ENCODE measurements at regions not wholly inside any gene's neighbourhood (a gene's known extent, or its start where the extent isn't known, plus 50 kb on each side); places are given as distances from the start of the nearest gene placed in this dataset.

- DNase-seq = no peak
These were observed 405.5 kb upstream of the SHH start for GRCh38 chr7:156217803-156218202.

- DNase-seq = no peak
These were observed 396.8 kb upstream of the SHH start for GRCh38 chr7:156209087-156209486.

- DNase-seq = no peak
These were observed 395.0 kb upstream of the SHH start for GRCh38 chr7:156207306-156207705.

GRCh38 chr7:156206174-156206573, 393.9 kb upstream of the SHH start:
- no peak for DNase-seq

- no peak for DNase-seq
These were observed 392.6 kb upstream of the SHH start for GRCh38 chr7:156204820-156205219.

GRCh38 chr7:156203923-156204322, 391.7 kb upstream of the SHH start:
- no peak for DNase-seq

GRCh38 chr7:156198277-156198676, 386.0 kb upstream of the SHH start:
- no peak for DNase-seq

GRCh38 chr7:156196649-156197048, 384.4 kb upstream of the SHH start:
- DNase-seq = no peak

GRCh38 chr7:156195276-156195675, 383.0 kb upstream of the SHH start:
- DNase-seq = no peak

GRCh38 chr7:156194813-156195212, 382.6 kb upstream of the SHH start:
- no peak for DNase-seq

- DNase-seq = no peak
These were observed 380.7 kb upstream of the SHH start for GRCh38 chr7:156192921-156193320.

- no peak for DNase-seq
These were observed 378.8 kb upstream of the SHH start for GRCh38 chr7:156191090-156191489.

GRCh38 chr7:156185076-156185475, 372.8 kb upstream of the SHH start:
- no peak for DNase-seq

GRCh38 chr7:156184164-156184563, 371.9 kb upstream of the SHH start:
- DNase-seq = no peak

- DNase-seq = no peak
These were observed 368.4 kb upstream of the SHH start for GRCh38 chr7:156180451-156181229.

GRCh38 chr7:156179872-156180390, 367.7 kb upstream of the SHH start:
- DNase-seq = no peak

- no peak for DNase-seq
These were observed 366.6 kb upstream of the SHH start for GRCh38 chr7:156178857-156179256.

GRCh38 chr7:156178214-156178613, 366.0 kb upstream of the SHH start:
- no peak for DNase-seq

- DNase-seq = no peak
These were observed 365.3 kb upstream of the SHH start for GRCh38 chr7:156177422-156178055.

- DNase-seq = no peak
These were observed 363.8 kb upstream of the SHH start for GRCh38 chr7:156176039-156176438.

GRCh38 chr7:156175003-156175402, 362.7 kb upstream of the SHH start:
- DNase-seq = no peak

GRCh38 chr7:156174428-156174827, 362.2 kb upstream of the SHH start:
- no peak for DNase-seq

- no peak for DNase-seq
These were observed 361.6 kb upstream of the SHH start for GRCh38 chr7:156173748-156174353.

- DNase-seq = no peak
These were observed 361.1 kb upstream of the SHH start for GRCh38 chr7:156173346-156173745.
